IMR-90 (cell line): ENCODE measurements at regions not wholly inside any gene's neighbourhood (a gene's known extent, or its start where the extent isn't known, plus 50 kb on each side); places are given as distances from the start of the nearest gene placed in this dataset.

ENCODE experiments used
- ATAC-seq: fragments of 200-7000 bp; cut with Tn5 transposase; 2 replicates; pipeline ENCODE4 v1.9.1; 2020; ENCODE audit warnings: low read depth, mild to moderate bottlenecking, moderate library complexity
- BruUV-seq: library from RNA; stranded (reverse); fragments of 400-500 nt; replicated peaks from 2 replicates; lab custom pipeline; 2021; lab: Mats Ljungman, UMichigan
- CTCF ChIA-PET: fragments of 300-600 bp; formaldehyde crosslinking; extraction: SDS; loops from one replicate; lab custom pipeline; 2021; ENCODE audit warnings: antibody characterized with exemption; lab: Yijun Ruan, JAX
- POLR2A ChIA-PET: fragments of 300-600 bp; sonication (Branson Sonifier 250); formaldehyde crosslinking; loops from one replicate; lab custom pipeline; 2022; ENCODE audit warnings: antibody characterized with exemption; ENCODE audit not compliant: unreplicated experiment; lab: Charles Lee
- DNase-seq: peaks from one replicate; pipeline ENCODE4 v3.0.0; 2013
- H2AFZ ChIP-seq: replicated peaks from 2 replicates; pipeline ENCODE3; 2013; ENCODE audit warnings: low read length, mild to moderate bottlenecking; ENCODE audit not compliant: poor library complexity
- H2AK5ac ChIP-seq: 2 replicates; pipeline ENCODE4 v1.6.1; 2013; ENCODE audit warnings: low read depth, low read length, inconsistent platforms
- H2AK9ac ChIP-seq: replicated peaks from 2 replicates; pipeline ENCODE3; 2013; ENCODE audit warnings: mild to moderate bottlenecking, low read depth, low read length, moderate library complexity; ENCODE audit not compliant: poor library complexity
- H2BK120ac ChIP-seq: 2 replicates; pipeline ENCODE4 v1.6.1; 2013; ENCODE audit warnings: low read depth, low read length, inconsistent platforms
- H2BK15ac ChIP-seq: 3 replicates; pipeline ENCODE4 v1.6.1; 2013; ENCODE audit warnings: low read depth, low read length, inconsistent platforms
- H2BK20ac ChIP-seq: 2 replicates; pipeline ENCODE4 v1.6.1; 2013; ENCODE audit warnings: low read depth, mild to moderate bottlenecking, inconsistent platforms, low read length, moderate library complexity
- H2BK5ac ChIP-seq: 2 replicates; pipeline ENCODE4 v1.6.1; 2013; ENCODE audit warnings: mild to moderate bottlenecking, low read depth, low read length, inconsistent platforms; ENCODE audit not compliant: poor library complexity, severe bottlenecking
- H3K14ac ChIP-seq: replicated peaks from 2 replicates; pipeline ENCODE4 v1.6.1; 2013; ENCODE audit warnings: low read depth, low read length, inconsistent platforms
- H3K18ac ChIP-seq: 2 replicates; pipeline ENCODE4 v1.6.1; 2013; ENCODE audit warnings: low read depth, low read length, control low read depth
- H3K23ac ChIP-seq: 2 replicates; pipeline ENCODE4 v1.6.1; 2013; ENCODE audit warnings: low read depth, low read length, inconsistent platforms
- H3K27ac ChIP-seq: 2 replicates; pipeline ENCODE4 v1.5.1; 2013; ENCODE audit warnings: mild to moderate bottlenecking, control low read depth, low read length; ENCODE audit not compliant: insufficient read depth
- H3K27me3 ChIP-seq: 2 replicates; pipeline ENCODE4 v1.6.1; 2013; ENCODE audit warnings: low read length; ENCODE audit not compliant: control insufficient read depth, insufficient read depth
- H3K36me3 ChIP-seq: 2 replicates; pipeline ENCODE4 v1.6.1; 2013; ENCODE audit warnings: low read length, mixed read lengths; ENCODE audit not compliant: control insufficient read depth, insufficient read depth
- H3K4ac ChIP-seq: 2 replicates; pipeline ENCODE4 v1.6.1; 2013; ENCODE audit warnings: low read depth, low read length, inconsistent platforms
- H3K4me1 ChIP-seq: 2 replicates; pipeline ENCODE4 v1.6.1; 2013; ENCODE audit warnings: low read length, mixed read lengths; ENCODE audit not compliant: control insufficient read depth, insufficient read depth
- H3K4me2 ChIP-seq: 2 replicates; pipeline ENCODE4 v1.6.1; 2013; ENCODE audit warnings: low read depth, mild to moderate bottlenecking, control low read depth, low read length, moderate library complexity
- H3K4me3 ChIP-seq: 2 replicates; pipeline ENCODE4 v1.5.1; 2013; ENCODE audit warnings: low read depth, mild to moderate bottlenecking, control low read depth, low read length, moderate library complexity; ENCODE audit not compliant: insufficient read depth
- H3K56ac ChIP-seq: 2 replicates; pipeline ENCODE4 v1.6.1; 2013; ENCODE audit warnings: low read length, inconsistent platforms; ENCODE audit not compliant: insufficient read depth; ENCODE audit errors: extremely low read depth
- H3K79me1 ChIP-seq, 2 experiments: 2 replicates each; pipeline ENCODE4 v1.6.1; 2013; ENCODE audit warnings: low read length in 2 of 2, inconsistent platforms in 1 of 2, low read depth in 1 of 2
- H3K9ac ChIP-seq: 2 replicates; pipeline ENCODE4 v1.6.1; 2013; ENCODE audit warnings: low read depth, low read length, control low read depth
- H3K9me1 ChIP-seq: 2 replicates; pipeline ENCODE4 v1.6.1; 2013; ENCODE audit warnings: low read length, inconsistent platforms; ENCODE audit not compliant: insufficient read depth
- H3K9me3 ChIP-seq: 2 replicates; pipeline ENCODE4 v1.6.1; 2013; ENCODE audit warnings: low read length; ENCODE audit not compliant: control insufficient read depth, insufficient read depth
- H4K20me1 ChIP-seq: 2 replicates; pipeline ENCODE4 v1.6.1; 2013; ENCODE audit warnings: low read length, inconsistent platforms; ENCODE audit not compliant: insufficient read depth
- H4K5ac ChIP-seq: 2 replicates; pipeline ENCODE4 v1.6.1; 2013; ENCODE audit warnings: mild to moderate bottlenecking, low read depth, low read length, control low read depth
- H4K8ac ChIP-seq, 2 experiments: 2 replicates each; pipeline ENCODE4 v1.6.1; 2013; ENCODE audit warnings: low read depth in 2 of 2, low read length in 2 of 2, control low read depth in 1 of 2, inconsistent platforms in 1 of 2
- H4K91ac ChIP-seq: 2 replicates; pipeline ENCODE4 v1.6.1; 2013; ENCODE audit warnings: low read depth, low read length, inconsistent platforms; ENCODE audit not compliant: insufficient read depth
- BHLHE40 ChIP-seq: fragments of 150-350 bp; IDR thresholded peaks from 2 replicates; pipeline ENCODE4 v1.6.1; 2016; ENCODE audit warnings: mild to moderate bottlenecking, low read depth, low read length
- CEBPB ChIP-seq: IDR thresholded peaks from 2 replicates; pipeline ENCODE4 v1.6.1; 2012; ENCODE audit warnings: low read depth, low read length, improper control_type of control experiment
- CHD1 ChIP-seq: IDR thresholded peaks from 2 replicates; pipeline ENCODE4 v1.6.1; 2012; ENCODE audit warnings: low read depth, low read length, improper control_type of control experiment
- CTCF ChIP-seq: conservative IDR thresholded peaks from 2 replicates; pipeline ENCODE4 v1.5.1; 2012; ENCODE audit warnings: mild to moderate bottlenecking, low read depth, low read length, improper control_type of control experiment
- FOS ChIP-seq: fragments of 150-350 bp; IDR thresholded peaks from 2 replicates; pipeline ENCODE4 v1.6.1; 2016; ENCODE audit warnings: low read depth, low read length
- MAFK ChIP-seq: IDR thresholded peaks from 2 replicates; pipeline ENCODE4 v1.6.1; 2012; ENCODE audit warnings: low read depth, low read length, improper control_type of control experiment
- MAZ ChIP-seq: IDR thresholded peaks from 2 replicates; pipeline ENCODE4 v1.6.1; 2012; ENCODE audit warnings: low read depth, mild to moderate bottlenecking, low read length, improper control_type of control experiment, moderate library complexity, borderline replicate concordance
- MXI1 ChIP-seq: IDR thresholded peaks from 2 replicates; pipeline ENCODE4 v1.6.1; 2012; ENCODE audit warnings: low read depth, mild to moderate bottlenecking, low read length, moderate library complexity, borderline replicate concordance
- NFE2L2 ChIP-seq: fragments of 150-350 bp; IDR thresholded peaks from 2 replicates; pipeline ENCODE4 v1.6.1; 2016; ENCODE audit warnings: low read depth, mild to moderate bottlenecking, low read length
- POLR2A ChIP-seq: IDR thresholded peaks from 2 replicates; pipeline ENCODE4 v1.6.1; 2012; ENCODE audit warnings: mild to moderate bottlenecking, low read depth, low read length
- RAD21 ChIP-seq: IDR thresholded peaks from 2 replicates; pipeline ENCODE4 v1.6.1; 2012; ENCODE audit warnings: low read length, improper control_type of control experiment
- RCOR1 ChIP-seq: IDR thresholded peaks from 2 replicates; pipeline ENCODE4 v1.6.1; 2012; ENCODE audit warnings: mild to moderate bottlenecking, low read length, improper control_type of control experiment; ENCODE audit not compliant: insufficient replicate concordance
- RFX5 ChIP-seq: IDR thresholded peaks from 2 replicates; pipeline ENCODE4 v1.8.0; 2012; ENCODE audit warnings: low read depth, mild to moderate bottlenecking, low read length, moderate library complexity
- SMC3 ChIP-seq: fragments of 150-350 bp; IDR thresholded peaks from 2 replicates; pipeline ENCODE4 v1.6.1; 2016; ENCODE audit warnings: low read depth, mild to moderate bottlenecking, antibody characterized with exemption, low read length, moderate library complexity
- WGBS, 2 experiments: methylation state at CpG; one replicate each; pipeline versions ENCODE4 v1.1.5 to v1.1.7; 2013; ENCODE audit warnings: missing lambda C conversion rate in 2 of 2; ENCODE audit not compliant: insufficient read length in 1 of 2; ENCODE audit errors: extremely low coverage in 2 of 2; 5-methylcytosine and 5-hydroxymethylcytosine counted together
- dilution Hi-C: fragments of 300-500 bp; cut with HindIII; formaldehyde crosslinking; loops from one replicate; pipeline ENCODE4 v1.14.3; 2018; ENCODE audit warnings: low sequenced_read_pairs; ENCODE audit not compliant: unreplicated experiment
- in situ Hi-C: fragments of 300-500 bp; cut with MboI; formaldehyde crosslinking; loops from 3 replicates; pipeline ENCODE4 v1.14.3; 2019; ENCODE audit warnings: low sequenced_read_pairs, inconsistent platforms, mixed read lengths
- intact Hi-C: fragments of 100-400 bp; cut with micrococcal nuclease; formaldehyde crosslinking; loops from 2 replicates; pipeline ENCODE4 v1.10.0; 2022
- TF ChIP-seq, protein P1 (sequence below): fragments of 150-350 bp; IDR thresholded peaks from 2 replicates; pipeline ENCODE4 v1.6.1; 2016; ENCODE audit warnings: low read depth, mild to moderate bottlenecking, low read length, moderate library complexity, borderline replicate concordance
- TF ChIP-seq, protein P2 (sequence below): fragments of 150-350 bp; IDR thresholded peaks from 2 replicates; pipeline ENCODE4 v1.6.1; 2017; ENCODE audit warnings: mild to moderate bottlenecking, antibody characterized with exemption, low read length, low read depth

DNA sequence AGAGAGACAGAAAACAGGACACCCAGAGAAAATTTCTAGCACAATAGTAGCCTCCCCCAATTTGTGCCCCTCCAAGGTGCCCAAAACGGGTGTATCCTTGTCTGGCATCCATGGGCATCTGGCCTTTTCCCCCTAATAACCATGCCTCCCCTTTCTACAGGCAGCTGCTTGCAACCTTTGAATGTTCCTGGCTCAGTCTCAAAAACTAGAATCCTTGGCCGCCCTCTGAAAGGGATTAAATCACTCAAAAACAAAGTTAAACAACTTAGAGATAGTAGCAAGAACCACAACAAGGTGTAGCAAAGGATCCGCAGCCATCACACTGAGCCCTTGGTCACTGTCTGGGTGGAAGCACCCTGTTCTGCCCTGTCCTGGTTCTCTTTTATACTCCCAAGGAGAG, 105.6 kb downstream of the MN1 start:
- no peak overlapping the region for H3K4me3 ChIP-seq
- intact Hi-C loops (no loop called here), in situ Hi-C loops (no loop called here), dilution Hi-C loops (no loop called here)
- H3K9ac ChIP-seq = no peak overlapping the region
- no peak overlapping the region for H2AK5ac ChIP-seq
- no peak overlapping the region for H3K27ac ChIP-seq
- no peak overlapping the region for H2BK15ac ChIP-seq
- no peak overlapping the region for H3K4me2 ChIP-seq
- no peaks in the 10 kb centered on the region for H4K20me1 ChIP-seq
- no peak overlapping the region for H4K5ac ChIP-seq
- TF ChIP-seq MAFK (no peak), MAZ (no peak), RFX5 (no peak), CEBPB (no peak), BHLHE40 (no peak), CTCF (no peak), RCOR1 (no peak), MXI1 (no peak), RAD21 (no peak), FOS (no peak), SMC3 (no peak), NFE2L2 (no peak), POLR2A (no peak), CHD1 (no peak)
- TF ChIP-seq, protein P1, sequence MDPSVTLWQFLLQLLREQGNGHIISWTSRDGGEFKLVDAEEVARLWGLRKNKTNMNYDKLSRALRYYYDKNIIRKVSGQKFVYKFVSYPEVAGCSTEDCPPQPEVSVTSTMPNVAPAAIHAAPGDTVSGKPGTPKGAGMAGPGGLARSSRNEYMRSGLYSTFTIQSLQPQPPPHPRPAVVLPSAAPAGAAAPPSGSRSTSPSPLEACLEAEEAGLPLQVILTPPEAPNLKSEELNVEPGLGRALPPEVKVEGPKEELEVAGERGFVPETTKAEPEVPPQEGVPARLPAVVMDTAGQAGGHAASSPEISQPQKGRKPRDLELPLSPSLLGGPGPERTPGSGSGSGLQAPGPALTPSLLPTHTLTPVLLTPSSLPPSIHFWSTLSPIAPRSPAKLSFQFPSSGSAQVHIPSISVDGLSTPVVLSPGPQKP = no peak
- TF ChIP-seq, protein P2, sequence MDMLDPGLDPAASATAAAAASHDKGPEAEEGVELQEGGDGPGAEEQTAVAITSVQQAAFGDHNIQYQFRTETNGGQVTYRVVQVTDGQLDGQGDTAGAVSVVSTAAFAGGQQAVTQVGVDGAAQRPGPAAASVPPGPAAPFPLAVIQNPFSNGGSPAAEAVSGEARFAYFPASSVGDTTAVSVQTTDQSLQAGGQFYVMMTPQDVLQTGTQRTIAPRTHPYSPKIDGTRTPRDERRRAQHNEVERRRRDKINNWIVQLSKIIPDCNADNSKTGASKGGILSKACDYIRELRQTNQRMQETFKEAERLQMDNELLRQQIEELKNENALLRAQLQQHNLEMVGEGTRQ = no peak
- H4K91ac ChIP-seq = no peak overlapping the region
- H2AK9ac ChIP-seq = no peak overlapping the region
- H3K23ac ChIP-seq = no peak overlapping the region
- H3K79me1 ChIP-seq = no peaks in the 10 kb centered on the region
- no peaks in the 10 kb centered on the region for H3K36me3 ChIP-seq
- no peak overlapping the region for H2BK120ac ChIP-seq
- H3K18ac ChIP-seq = no peak overlapping the region
- H4K8ac ChIP-seq = no peak overlapping the region
- peaks cover 9% of the 10 kb centered on the region for H3K9me3 ChIP-seq
- CTCF ChIA-PET = no interaction called here
- H3K4me1 ChIP-seq = no peaks in the 10 kb centered on the region
- POLR2A ChIA-PET = no interaction called here
- BruUV-seq = no TSS peak
- H3K9me1 ChIP-seq = no peaks in the 10 kb centered on the region
- H2BK20ac ChIP-seq = no peak overlapping the region
- H3K4ac ChIP-seq = no peak overlapping the region
- ATAC-seq (no peak), DNase-seq (no peak)
- 11% methylated on average over 3 of the region's 3 CpGs; no CpG with 5 or more reads in 1 of the 2 experiments for WGBS, 2 experiments
- H2AFZ ChIP-seq = no peak overlapping the region
- no peak overlapping the region for H3K14ac ChIP-seq
- H2BK5ac ChIP-seq = no peak overlapping the region
- peaks cover 22% of the 10 kb centered on the region; the same call in 1 of the 2 replicates for H3K27me3 ChIP-seq
- no peak overlapping the region for H3K56ac ChIP-seq
